Pancreas (tissue), 10 donors: ENCODE measurements at regions not wholly inside any gene's neighbourhood (a gene's known extent, or its start where the extent isn't known, plus 50 kb on each side); places are given as distances from the start of the nearest gene placed in this dataset.

ENCODE experiments used
- ATAC-seq, 4 donors: fragments of 200-7000 bp; cut with Tn5 transposase; one replicate each; pipeline versions ENCODE4 v1.8.0 to v1.9.1; 2020; ENCODE audit warnings: mild to moderate bottlenecking in 4 of 4, moderate library complexity in 4 of 4
- DNase-seq, 6 donors: peaks; one replicate each; pipeline ENCODE4 v3.0.0-alpha.2; 2020
- FAIRE-seq: peaks from 2 replicates; lab custom pipeline; 2012; peaks lifted over from hg19 to GRCh38; lab: Jason Lieb, UNC
- H3K27ac ChIP-seq, 4 donors: fragments of 200-600 bp; sonication (generic); 1 replicate in 3 of 4; 2 replicates in 1 of 4; pipeline versions ENCODE4 v1.5.0 to v1.8.0; 2020
- H3K27me3 ChIP-seq, 4 donors: fragments of 200-600 bp; one replicate each; pipeline ENCODE4 v1.8.0; 2021
- H3K36me3 ChIP-seq, 3 donors: fragments of 200-600 bp; sonication (generic) in 1 of 3; one replicate each; pipeline versions ENCODE4 v1.5.0 to v1.8.0; 2020 to 2021
- H3K4me1 ChIP-seq, 3 donors: fragments of 200-600 bp; one replicate each; pipeline ENCODE4 v1.8.0; 2021
- H3K4me3 ChIP-seq, 4 donors: fragments of 200-600 bp; sonication (generic) in 2 of 4; one replicate each; pipeline versions ENCODE4 v1.5.0 to v1.8.0; 2020 to 2021
- H3K9me3 ChIP-seq, 4 donors: fragments of 200-600 bp; one replicate each; pipeline ENCODE4 v1.8.0; 2021
- CTCF ChIP-seq, 4 donors: fragments of 200-600 bp; sonication (generic) in 3 of 4; IDR thresholded peaks; one replicate each; pipeline versions ENCODE4 v1.5.0 to v1.8.0; 2021; ENCODE audit warnings: antibody characterized with exemption in 4 of 4
- WGBS, 2 donors: extraction: QIAGEN DNeasy Blood & Tissue Kit; methylation state at CpG; one replicate each; pipeline ENCODE4 v1.1.7; 2013; 5-methylcytosine and 5-hydroxymethylcytosine counted together
- intact Hi-C, 3 donors: fragments of 100-400 bp; cut with DNase I; formaldehyde crosslinking; loops; one replicate each; pipeline versions ENCODE4 v1.11.1 to v1.14.2; 2022
- donor health status: healthy with polysubstance abuse.
- donor health status: DM: no; HTN: no; CAD: no; lungs with moderate emphysema.
- donor health status: DM: no; HTN: no; CAD: no.
- donor health status: control.
- donor health status: control.
- donor health status: Bipolar disorder and iron deficiency.
- donor health status: DM: yes; HTN: yes; CAD: no.
- donor health status: DM: no; HTN: no; CAD: no.
- donor health status: DM: no; HTN: no; CAD: no.
- donor health status: DM: yes; HTN: yes; CAD: no.

GRCh38 chr2:125573432-125573831 lies 1082.5 kb upstream of the GYPC start:
- ATAC-seq (no peak), FAIRE-seq (no peak)
- H3K36me3 ChIP-seq: no peaks in the 10 kb centered on the region

GRCh38 chr2:125576558-125576957 lies 1079.4 kb upstream of the GYPC start:
- Histone ChIP-seq H3K27ac (no peak overlapping the region), H3K36me3 (no peaks in the 10 kb centered on the region), H3K9me3 (no peaks in the 10 kb centered on the region), H3K4me1 (peaks cover 0 to 5% (median 0%) of the 10 kb centered on the region in 3 donors), H3K4me3 (no peak overlapping the region), H3K27me3 (no peaks in the 10 kb centered on the region)
- WGBS, 2 donors: 63 to 74% methylated on average over 3 of the region's 3 CpGs
- intact Hi-C loops: no loop called here
- no peak for DNase-seq
- no peak for FAIRE-seq
- TF ChIP-seq CTCF (IDR thresholded peaks at IDR 0.05): no peak
- ATAC-seq: no peak

More at GRCh38 chr2:125573432-125573831, 1082.5 kb upstream of the GYPC start:
- intact Hi-C loops: no loop called here
- WGBS, 2 donors: 29 to 37% methylated on average over 2 of the region's 2 CpGs
- Histone ChIP-seq H3K4me3 (no peak overlapping the region), H3K27ac (no peak overlapping the region), H3K27me3 (no peaks in the 10 kb centered on the region), H3K4me1 (no peaks in the 10 kb centered on the region), H3K9me3 (no peaks in the 10 kb centered on the region)
- no peak for TF ChIP-seq CTCF (IDR thresholded peaks at IDR 0.05)
- DNase-seq: no peak

DNA sequence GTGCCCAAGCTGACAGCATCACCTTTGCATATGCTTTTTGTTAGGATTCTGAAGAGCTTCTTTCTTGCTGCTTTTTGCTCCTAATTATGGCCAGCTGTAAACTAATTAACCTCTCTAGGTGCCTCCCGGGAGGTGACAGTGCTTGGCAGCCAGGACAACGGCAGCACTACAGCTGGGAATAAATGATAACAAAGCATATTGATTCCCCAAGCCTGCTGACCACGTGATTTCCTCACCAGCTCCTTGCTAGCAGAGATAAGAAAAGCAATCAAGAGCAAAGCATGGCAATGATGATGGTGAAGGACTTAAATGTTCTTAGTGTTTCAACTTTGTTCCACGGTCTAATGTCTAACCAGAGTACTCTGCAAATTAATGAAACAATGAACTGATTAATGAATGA lies 1074.4 kb upstream of the GYPC start:
- Histone ChIP-seq H3K4me3 (no peak overlapping the region), H3K4me1 (peaks cover 0 to 5% (median 0%) of the 10 kb centered on the region in 3 donors), H3K27me3 (no peaks in the 10 kb centered on the region), H3K36me3 (no peaks in the 10 kb centered on the region), H3K9me3 (no peaks in the 10 kb centered on the region), H3K27ac (no peak overlapping the region)
- FAIRE-seq: no peak
- no peak for TF ChIP-seq CTCF (IDR thresholded peaks at IDR 0.05)
- 0 to 2% methylated on average over 4 of the region's 4 CpGs for WGBS, 2 donors
- peak in 2 of 6 donors; percentile 4 to 13 for DNase-seq
- intact Hi-C loops: no loop called here
- peak; percentile 38 to 68 (median 44) for ATAC-seq

GRCh38 chr2:125582516-125582915 lies 1073.4 kb upstream of the GYPC start:
- FAIRE-seq (no peak), DNase-seq (no peak), ATAC-seq (no peak)
- Histone ChIP-seq H3K4me1 (peaks cover 0 to 5% (median 0%) of the 10 kb centered on the region in 3 donors), H3K9me3 (no peaks in the 10 kb centered on the region), H3K27ac (no peak overlapping the region), H3K4me3 (no peak overlapping the region), H3K36me3 (no peaks in the 10 kb centered on the region), H3K27me3 (no peaks in the 10 kb centered on the region)
- intact Hi-C loops: no loop called here
- TF ChIP-seq CTCF (IDR thresholded peaks at IDR 0.05): no peak
- WGBS, 2 donors: 35 to 67% methylated on average over 1 of the region's 1 CpG

GRCh38 chr2:125584732-125585131 lies 1071.2 kb upstream of the GYPC start:
- DNase-seq: no peak
- intact Hi-C loops: no loop called here

More at GRCh38 chr2:125584732-125585131, 1071.2 kb upstream of the GYPC start:
- FAIRE-seq (no peak), ATAC-seq (no peak)
- H3K9me3 ChIP-seq: no peaks in the 10 kb centered on the region
- no peak overlapping the region for H3K4me3 ChIP-seq
- peaks cover 0 to 5% (median 0%) of the 10 kb centered on the region in 3 donors for H3K4me1 ChIP-seq
- H3K27me3 ChIP-seq: no peaks in the 10 kb centered on the region
- no peaks in the 10 kb centered on the region for H3K36me3 ChIP-seq
- no peak for TF ChIP-seq CTCF (IDR thresholded peaks at IDR 0.05)
- H3K27ac ChIP-seq: no peak overlapping the region
- WGBS, 2 donors: 58 to 65% methylated on average over 1 of the region's 1 CpG
